OCI-LY3 (cell line): ENCODE measurements at regions not wholly inside any gene's neighbourhood (a gene's known extent, or its start where the extent isn't known, plus 50 kb on each side); places are given as distances from the start of the nearest gene placed in this dataset.

Source experiments
- CTCF ChIP-seq: fragments of 200-600, 300-600 bp; sonication (generic); IDR thresholded peaks from 2 replicates; pipeline ENCODE4 v1.5.1; 2014; ENCODE audit warnings: antibody characterized with exemption, low read length, low read depth
- EZH2phosphoT487 ChIP-seq: fragments of 200-600 bp; shearing (Covaris generic); IDR thresholded peaks from 2 replicates; pipeline ENCODE4 v1.6.1; 2018; ENCODE audit warnings: antibody characterized with exemption, mixed run types, low read depth

- TF ChIP-seq EZH2phosphoT487: no peak
- TF ChIP-seq CTCF: no peak
Observed at GRCh38 chr16:76724181-76724580, 447.0 kb downstream of the CNTNAP4 start.
